Spleen (tissue), 7 donors: ENCODE measurements at regions not wholly inside any gene's neighbourhood (a gene's known extent, or its start where the extent isn't known, plus 50 kb on each side); places are given as distances from the start of the nearest gene placed in this dataset.

Experiments used
- POLR2A ChIP-seq, 3 donors: fragments of 450-650 bp; IDR thresholded peaks; one replicate each; pipeline ENCODE4 v1.5.1; 2017; ENCODE audit warnings: antibody characterized with exemption in 3 of 3, mild to moderate bottlenecking in 1 of 3
- POLR2AphosphoS5 ChIP-seq, 3 donors: sonication (generic); formaldehyde crosslinking; IDR thresholded peaks; one replicate each; pipeline ENCODE4 v1.5.1; 2017; ENCODE audit warnings: antibody characterized with exemption in 3 of 3
- TF ChIP-seq, protein P1 (sequence below), 11 experiments: fragments of 200-600 bp in 7 of 11; fragments of 450-650 bp in 4 of 11; sonication (generic) in 4 of 11; IDR thresholded peaks in 8 of 11; conservative IDR thresholded peaks in 3 of 11; 1 replicate in 7 of 11; 2 replicates in 4 of 11; pipeline versions ENCODE4 v1.4.0 to v1.8.0; 2016 to 2021; ENCODE audit warnings: antibody characterized with exemption in 11 of 11, inconsistent platforms in 4 of 11, mild to moderate bottlenecking in 1 of 11
- donor health status: DM: no; HTN: no; CAD: no; lungs with moderate emphysema.
- donor health status: DM: no; HTN: no; CAD: no.
- donor health status: DM: no; HTN: no; CAD: no.

GRCh38 chr3:145370870-145371269, 790.1 kb downstream of the PLOD2 start:
- TF ChIP-seq POLR2AphosphoS5 (IDR thresholded peaks at IDR 0.05) (no peak), POLR2A (IDR thresholded peaks at IDR 0.05) (no peak)
- TF ChIP-seq, protein P1, sequence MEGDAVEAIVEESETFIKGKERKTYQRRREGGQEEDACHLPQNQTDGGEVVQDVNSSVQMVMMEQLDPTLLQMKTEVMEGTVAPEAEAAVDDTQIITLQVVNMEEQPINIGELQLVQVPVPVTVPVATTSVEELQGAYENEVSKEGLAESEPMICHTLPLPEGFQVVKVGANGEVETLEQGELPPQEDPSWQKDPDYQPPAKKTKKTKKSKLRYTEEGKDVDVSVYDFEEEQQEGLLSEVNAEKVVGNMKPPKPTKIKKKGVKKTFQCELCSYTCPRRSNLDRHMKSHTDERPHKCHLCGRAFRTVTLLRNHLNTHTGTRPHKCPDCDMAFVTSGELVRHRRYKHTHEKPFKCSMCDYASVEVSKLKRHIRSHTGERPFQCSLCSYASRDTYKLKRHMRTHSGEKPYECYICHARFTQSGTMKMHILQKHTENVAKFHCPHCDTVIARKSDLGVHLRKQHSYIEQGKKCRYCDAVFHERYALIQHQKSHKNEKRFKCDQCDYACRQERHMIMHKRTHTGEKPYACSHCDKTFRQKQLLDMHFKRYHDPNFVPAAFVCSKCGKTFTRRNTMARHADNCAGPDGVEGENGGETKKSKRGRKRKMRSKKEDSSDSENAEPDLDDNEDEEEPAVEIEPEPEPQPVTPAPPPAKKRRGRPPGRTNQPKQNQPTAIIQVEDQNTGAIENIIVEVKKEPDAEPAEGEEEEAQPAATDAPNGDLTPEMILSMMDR (IDR thresholded peaks at IDR 0.05 in 8 of 11, conservative IDR thresholded peaks at IDR 0.05 in 3 of 11), result no peak
